C4-2B (cell line): ENCODE measurements at regions not wholly inside any gene's neighbourhood (a gene's known extent, or its start where the extent isn't known, plus 50 kb on each side); places are given as distances from the start of the nearest gene placed in this dataset.
"Not testable (repeated sequence)": the region's sequence is repeated elsewhere in the genome, so short reads cannot be mapped to it uniquely, and the experiment has no call there.

ENCODE experiments used
- H3K27ac ChIP-seq: fragments of 450-650 bp; 2 replicates; pipeline ENCODE4 v1.5.1; 2017
- ZFX ChIP-seq: fragments of 450-650 bp; IDR thresholded peaks from 2 replicates; pipeline ENCODE4 v1.6.1; 2017
- TF ChIP-seq, protein P1 (sequence below): fragments of 450-650 bp; conservative IDR thresholded peaks from 2 replicates; pipeline ENCODE4 v1.5.1; 2017; ENCODE audit warnings: mild to moderate bottlenecking

DNA sequence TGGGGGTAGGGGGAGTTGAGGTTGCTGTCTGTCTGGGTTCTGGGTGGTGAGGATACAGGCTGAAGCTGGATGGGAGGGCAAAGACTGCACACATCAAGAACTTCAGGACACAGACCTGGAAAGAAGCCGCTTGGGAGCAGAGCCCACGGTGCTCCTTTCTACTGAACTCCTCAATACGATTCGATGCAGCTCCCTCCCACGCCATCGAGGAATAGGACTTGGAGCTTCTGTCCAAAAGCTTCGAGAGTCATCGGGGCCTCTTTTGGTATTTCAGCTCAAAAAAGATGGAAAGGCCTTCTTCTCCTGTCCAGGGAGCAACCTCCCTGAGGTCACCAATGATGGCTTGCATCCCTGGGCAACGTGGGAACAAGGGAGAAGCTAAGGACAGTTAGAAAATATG, 407.1 kb upstream of the MGMT start:
- TF ChIP-seq ZFX, result no peak
- TF ChIP-seq, protein P1, sequence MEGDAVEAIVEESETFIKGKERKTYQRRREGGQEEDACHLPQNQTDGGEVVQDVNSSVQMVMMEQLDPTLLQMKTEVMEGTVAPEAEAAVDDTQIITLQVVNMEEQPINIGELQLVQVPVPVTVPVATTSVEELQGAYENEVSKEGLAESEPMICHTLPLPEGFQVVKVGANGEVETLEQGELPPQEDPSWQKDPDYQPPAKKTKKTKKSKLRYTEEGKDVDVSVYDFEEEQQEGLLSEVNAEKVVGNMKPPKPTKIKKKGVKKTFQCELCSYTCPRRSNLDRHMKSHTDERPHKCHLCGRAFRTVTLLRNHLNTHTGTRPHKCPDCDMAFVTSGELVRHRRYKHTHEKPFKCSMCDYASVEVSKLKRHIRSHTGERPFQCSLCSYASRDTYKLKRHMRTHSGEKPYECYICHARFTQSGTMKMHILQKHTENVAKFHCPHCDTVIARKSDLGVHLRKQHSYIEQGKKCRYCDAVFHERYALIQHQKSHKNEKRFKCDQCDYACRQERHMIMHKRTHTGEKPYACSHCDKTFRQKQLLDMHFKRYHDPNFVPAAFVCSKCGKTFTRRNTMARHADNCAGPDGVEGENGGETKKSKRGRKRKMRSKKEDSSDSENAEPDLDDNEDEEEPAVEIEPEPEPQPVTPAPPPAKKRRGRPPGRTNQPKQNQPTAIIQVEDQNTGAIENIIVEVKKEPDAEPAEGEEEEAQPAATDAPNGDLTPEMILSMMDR, result no peak
- H3K27ac ChIP-seq, result no peak overlapping the region

- TF ChIP-seq ZFX, result no peak
- TF ChIP-seq, protein P1, result no peak
- no peak overlapping the region for H3K27ac ChIP-seq
Measured at GRCh38 chr10:129063212-129063611, 403.8 kb upstream of the MGMT start.

DNA sequence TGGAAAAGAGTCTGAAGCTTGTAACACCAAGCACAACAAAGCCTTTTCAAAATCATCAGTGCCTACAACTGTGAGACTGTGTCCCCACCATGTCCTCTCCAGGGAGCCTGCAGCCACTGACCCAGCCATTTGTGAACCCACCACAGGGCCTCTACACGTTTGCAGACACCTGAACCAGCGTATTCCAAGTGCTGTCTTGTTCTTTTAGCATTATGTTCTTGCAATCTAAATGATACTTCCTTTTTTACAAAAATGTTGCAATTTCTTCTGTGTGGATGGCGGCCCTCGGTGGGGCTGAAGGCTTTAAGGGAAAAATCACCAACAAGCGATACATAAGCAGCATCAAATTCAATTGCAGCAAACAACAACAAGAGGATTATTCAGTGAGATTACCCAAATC, 403.2 kb upstream of the MGMT start:
- TF ChIP-seq ZFX, result no peak
- TF ChIP-seq, protein P1, result no peak

GRCh38 chr10:129066529-129066928, 400.5 kb upstream of the MGMT start:
- H3K27ac ChIP-seq, result not testable (repeated sequence)

More for the DNA sequence above, 403.2 kb upstream of the MGMT start:
- no peak overlapping the region for H3K27ac ChIP-seq

GRCh38 chr10:129071411-129071810, 395.6 kb upstream of the MGMT start:
- H3K27ac ChIP-seq, result not testable (repeated sequence)

DNA sequence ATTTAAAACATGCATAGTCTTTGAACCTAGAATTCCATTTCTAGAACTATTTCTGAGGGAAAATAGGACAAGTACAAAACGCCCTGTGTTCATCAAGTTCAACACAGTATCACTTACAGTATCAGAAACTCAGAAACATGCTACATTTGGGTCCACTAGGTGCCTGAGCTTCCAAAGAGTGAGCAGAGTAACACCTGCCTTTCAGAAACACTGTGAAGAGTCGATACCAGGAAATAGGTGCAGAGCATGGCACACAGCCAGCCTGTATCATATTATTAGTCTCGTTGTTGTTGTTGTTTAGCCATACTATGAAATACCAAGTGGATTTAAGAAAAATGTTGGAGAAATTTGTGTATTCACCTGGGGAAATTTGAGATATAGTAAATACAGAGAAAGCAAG, 392.1 kb upstream of the MGMT start:
- no peak overlapping the region for H3K27ac ChIP-seq
- TF ChIP-seq, protein P1, result no peak
- TF ChIP-seq ZFX, result no peak

DNA sequence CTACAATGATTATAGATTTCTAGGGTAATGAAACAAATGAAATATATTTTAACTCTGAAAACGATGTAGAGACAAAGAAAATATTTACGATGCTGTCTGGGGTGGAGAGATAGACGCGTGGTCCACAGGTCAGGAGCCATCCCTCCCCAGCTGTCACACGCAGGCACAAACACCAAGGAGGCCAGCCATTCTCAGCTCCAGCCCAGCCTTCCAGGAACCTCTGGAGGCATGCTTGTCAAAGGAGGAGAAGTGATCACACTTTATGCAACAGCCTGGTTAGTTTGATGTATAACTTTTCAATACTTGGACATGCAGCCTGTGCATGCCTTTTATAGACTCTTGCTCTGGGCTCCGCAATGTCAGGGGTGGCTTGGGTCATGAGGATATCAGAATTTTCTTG, 391.5 kb upstream of the MGMT start:
- TF ChIP-seq ZFX, result no peak
- TF ChIP-seq, protein P1, result no peak
- H3K27ac ChIP-seq, result no peak overlapping the region

GRCh38 chr10:129075927-129076326, 391.1 kb upstream of the MGMT start:
- TF ChIP-seq ZFX, result no peak
- TF ChIP-seq, protein P1, result no peak
- no peak overlapping the region for H3K27ac ChIP-seq

DNA sequence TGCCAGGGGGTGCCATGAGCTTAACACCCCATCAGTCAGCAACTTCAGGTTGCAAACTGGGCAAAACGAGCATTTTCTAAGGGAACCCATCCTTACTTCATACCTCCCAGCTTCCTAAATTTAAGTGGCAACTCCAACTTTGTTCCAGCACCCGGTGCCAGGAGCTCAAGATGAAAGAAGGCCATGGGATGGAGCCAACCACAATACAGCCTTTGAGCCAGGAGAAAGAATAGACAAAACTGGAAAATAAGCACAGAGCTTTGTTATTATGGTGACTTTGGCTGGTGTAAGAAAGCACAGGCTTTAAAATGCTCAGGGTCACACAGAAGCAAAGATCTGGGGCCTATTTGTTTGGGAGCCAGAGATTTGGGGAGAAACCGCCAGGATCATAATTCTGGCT, 388.7 kb upstream of the MGMT start:
- no peak for TF ChIP-seq ZFX
- TF ChIP-seq, protein P1, result no peak
- H3K27ac ChIP-seq, result no peak overlapping the region
